SU-DHL-6 (cell line): ENCODE measurements at regions not wholly inside any gene's neighbourhood (a gene's known extent, or its start where the extent isn't known, plus 50 kb on each side); places are given as distances from the start of the nearest gene placed in this dataset.

Experiments
- H2AFZ ChIP-seq: fragments of 200-600 bp; sonication (generic); 2 replicates; pipeline ENCODE4 v1.6.1; 2014; ENCODE audit warnings: low read depth, mild to moderate bottlenecking, moderate library complexity, mixed read lengths, antibody characterized with exemption, low read length; ENCODE audit not compliant: severe bottlenecking
- H3F3A ChIP-seq: fragments of 200-600 bp; shearing (Covaris generic); 2 replicates; pipeline ENCODE4 v1.6.0; 2016; ENCODE audit warnings: antibody characterized with exemption, mild to moderate bottlenecking; ENCODE audit not compliant: insufficient read depth
- H3K27ac ChIP-seq: fragments of 200-600 bp; sonication (generic); 2 replicates; pipeline ENCODE4 v1.5.1; 2016; ENCODE audit warnings: low read depth, mild to moderate bottlenecking, low read length, moderate library complexity, mixed read lengths
- H3K27me3 ChIP-seq: fragments of 200-600 bp; sonication (generic), shearing (Covaris generic); 2 replicates; pipeline ENCODE4 v1.6.0; 2014; ENCODE audit warnings: mild to moderate bottlenecking, low read length
- H3K36me3 ChIP-seq: fragments of 200-600 bp; sonication (generic); 2 replicates; pipeline ENCODE4 v1.6.1; 2014; ENCODE audit warnings: mild to moderate bottlenecking, low read length, mixed read lengths
- H3K4me2 ChIP-seq: fragments of 300-600, 200-600 bp; shearing (Covaris generic), sonication (generic); 2 replicates; pipeline ENCODE4 v1.6.0; 2014; ENCODE audit warnings: low read length, low read depth, mild to moderate bottlenecking; ENCODE audit not compliant: poor library complexity, severe bottlenecking
- H3K4me3 ChIP-seq: fragments of 200-600 bp; sonication (generic); 2 replicates; pipeline ENCODE4 v1.5.1; 2014; ENCODE audit warnings: antibody characterized with exemption, low read length, mild to moderate bottlenecking, mixed read lengths; ENCODE audit not compliant: insufficient read depth, poor library complexity, severe bottlenecking
- H3K79me2 ChIP-seq: fragments of 200-600 bp; sonication (generic); 2 replicates; pipeline ENCODE4 v1.6.1; 2014; ENCODE audit warnings: mild to moderate bottlenecking, low read length, moderate library complexity; ENCODE audit not compliant: insufficient read depth
- H3K9ac ChIP-seq: fragments of 200-600 bp; sonication (generic); 2 replicates; pipeline ENCODE4 v1.7.0; 2014; ENCODE audit warnings: mild to moderate bottlenecking, low read length
- H3K9me2 ChIP-seq: fragments of 200-600 bp; sonication (generic); replicated peaks from 2 replicates; pipeline ENCODE4 v1.6.1; 2014; ENCODE audit warnings: low read length; ENCODE audit not compliant: insufficient read depth
- H3K9me3 ChIP-seq: fragments of 200-600 bp; sonication (generic); 2 replicates; pipeline ENCODE4 v1.6.1; 2014; ENCODE audit warnings: low read length, mixed read lengths; ENCODE audit not compliant: insufficient read depth
- H4K20me1 ChIP-seq: fragments of 200-600 bp; sonication (generic); 2 replicates; pipeline ENCODE4 v1.6.1; 2014; ENCODE audit warnings: low read depth, mild to moderate bottlenecking, antibody characterized with exemption, low read length, moderate library complexity, mixed read lengths
- CTCF ChIP-seq: fragments of 200-600 bp; sonication (generic); IDR thresholded peaks from one replicate; pipeline ENCODE4 v1.5.1; 2017; ENCODE audit warnings: antibody characterized with exemption, mild to moderate bottlenecking, low read length, moderate library complexity; ENCODE audit not compliant: insufficient read depth, poor library complexity, severe bottlenecking
- EZH2phosphoT487 ChIP-seq: fragments of 200-600 bp; sonication (generic), shearing (Covaris generic); conservative IDR thresholded peaks from 2 replicates; pipeline ENCODE4 v1.6.1; 2018; ENCODE audit warnings: mild to moderate bottlenecking, antibody characterized with exemption, low read length, moderate library complexity, mixed read lengths

GRCh38 chr11:86193297-86194095 lies 51.1 kb upstream of the EED start:
- Histone ChIP-seq H3K4me2 (peak overlapping the region; percentile 96), H3K9ac (peak overlapping the region; percentile 57), H3K27me3 (no peaks in the 10 kb centered on the region), H3K9me3 (no peaks in the 10 kb centered on the region), H3F3A (peaks cover 18% of the 10 kb centered on the region), H2AFZ (peak overlapping the region; percentile 93), H3K4me3 (peak overlapping the region; percentile 46), H3K79me2 (no peaks in the 10 kb centered on the region), H3K9me2 (no peaks in the 10 kb centered on the region), H4K20me1 (no peaks in the 10 kb centered on the region), H3K36me3 (no peaks in the 10 kb centered on the region), H3K27ac (peak overlapping the region; percentile 98)
- TF ChIP-seq CTCF (peak; percentile 91), EZH2phosphoT487 (no peak)

- no peaks in the 10 kb centered on the region for H3K9me3 ChIP-seq
- H3K27me3 ChIP-seq: no peaks in the 10 kb centered on the region
- peak overlapping the region; percentile 98 for H3K27ac ChIP-seq
- peak overlapping the region; percentile 46 for H3K4me3 ChIP-seq
- TF ChIP-seq EZH2phosphoT487 (no peak), CTCF (no peak)
- H4K20me1 ChIP-seq: no peaks in the 10 kb centered on the region
- no peaks in the 10 kb centered on the region for H3K9me2 ChIP-seq
- H3K36me3 ChIP-seq: no peaks in the 10 kb centered on the region
- H2AFZ ChIP-seq: peak overlapping the region; percentile 93
- H3K4me2 ChIP-seq: peak overlapping the region; percentile 96
- H3K79me2 ChIP-seq: no peaks in the 10 kb centered on the region
- H3F3A ChIP-seq: peaks cover 18% of the 10 kb centered on the region
- H3K9ac ChIP-seq: peak overlapping the region; percentile 57
Measured at GRCh38 chr11:86192519-86193257, 51.9 kb upstream of the EED start.

GRCh38 chr11:86191874-86192273 lies 52.7 kb upstream of the EED start:
- no peaks in the 10 kb centered on the region for H3K9me3 ChIP-seq

More at GRCh38 chr11:86191874-86192273, 52.7 kb upstream of the EED start:
- H4K20me1 ChIP-seq: no peaks in the 10 kb centered on the region
- no peaks in the 10 kb centered on the region for H3K9me2 ChIP-seq
- H3F3A ChIP-seq: peaks cover 18% of the 10 kb centered on the region
- TF ChIP-seq CTCF (no peak), EZH2phosphoT487 (no peak)
- peak overlapping the region; percentile 96 for H3K4me2 ChIP-seq
- peak overlapping the region; percentile 98 for H3K27ac ChIP-seq
- H3K27me3 ChIP-seq: no peaks in the 10 kb centered on the region
- H3K4me3 ChIP-seq: peak overlapping the region; percentile 46
- no peaks in the 10 kb centered on the region for H3K36me3 ChIP-seq
- H2AFZ ChIP-seq: no peak overlapping the region
- H3K9ac ChIP-seq: peak overlapping the region; percentile 57
- no peaks in the 10 kb centered on the region for H3K79me2 ChIP-seq
